IMR-90 (cell line): ENCODE measurements at regions not wholly inside any gene's neighbourhood (a gene's known extent, or its start where the extent isn't known, plus 50 kb on each side); places are given as distances from the start of the nearest gene placed in this dataset.

Source experiments
- BHLHE40 ChIP-seq: fragments of 150-350 bp; IDR thresholded peaks from 2 replicates; pipeline ENCODE4 v1.6.1; 2016; ENCODE audit warnings: mild to moderate bottlenecking, low read depth, low read length
- CTCF ChIP-seq: conservative IDR thresholded peaks from 2 replicates; pipeline ENCODE4 v1.5.1; 2012; ENCODE audit warnings: mild to moderate bottlenecking, low read depth, low read length, improper control_type of control experiment
- POLR2A ChIP-seq: IDR thresholded peaks from 2 replicates; pipeline ENCODE4 v1.6.1; 2012; ENCODE audit warnings: mild to moderate bottlenecking, low read depth, low read length
- RFX5 ChIP-seq: IDR thresholded peaks from 2 replicates; pipeline ENCODE4 v1.8.0; 2012; ENCODE audit warnings: low read depth, mild to moderate bottlenecking, low read length, moderate library complexity
- TF ChIP-seq, protein P1 (sequence below): fragments of 150-350 bp; IDR thresholded peaks from 2 replicates; pipeline ENCODE4 v1.6.1; 2017; ENCODE audit warnings: mild to moderate bottlenecking, antibody characterized with exemption, low read length, low read depth

GRCh38 chr3:23748398-23749110 is 57.2 kb upstream of the UBE2E1 start:
- TF ChIP-seq BHLHE40 (no peak), CTCF (no peak), POLR2A (no peak), RFX5 (no peak)
- TF ChIP-seq, protein P1, sequence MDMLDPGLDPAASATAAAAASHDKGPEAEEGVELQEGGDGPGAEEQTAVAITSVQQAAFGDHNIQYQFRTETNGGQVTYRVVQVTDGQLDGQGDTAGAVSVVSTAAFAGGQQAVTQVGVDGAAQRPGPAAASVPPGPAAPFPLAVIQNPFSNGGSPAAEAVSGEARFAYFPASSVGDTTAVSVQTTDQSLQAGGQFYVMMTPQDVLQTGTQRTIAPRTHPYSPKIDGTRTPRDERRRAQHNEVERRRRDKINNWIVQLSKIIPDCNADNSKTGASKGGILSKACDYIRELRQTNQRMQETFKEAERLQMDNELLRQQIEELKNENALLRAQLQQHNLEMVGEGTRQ, result no peak
